Nephron progenitor cell (in vitro differentiated cells): ENCODE measurements at regions not wholly inside any gene's neighbourhood (a gene's known extent, or its start where the extent isn't known, plus 50 kb on each side); places are given as distances from the start of the nearest gene placed in this dataset.

Experiments used
- DNase-seq: peaks from one replicate; pipeline ENCODE4 v3.0.0; 2021
- H3K27ac Mint-ChIP-seq: 2 replicates; pipeline ENCODE4 v1.8.0; 2021; ENCODE audit warnings: mild to moderate bottlenecking, moderate library complexity, mixed read lengths
- H3K27me3 Mint-ChIP-seq: 2 replicates; pipeline ENCODE4 v1.8.0; 2021; ENCODE audit warnings: mild to moderate bottlenecking, low read depth, mixed read lengths; ENCODE audit not compliant: poor library complexity
- H3K36me3 Mint-ChIP-seq: 2 replicates; pipeline ENCODE4 v1.8.0; 2021; ENCODE audit warnings: low read depth, mixed read lengths
- H3K4me1 Mint-ChIP-seq: 2 replicates; pipeline ENCODE4 v1.8.0; 2021; ENCODE audit warnings: mixed read lengths
- H3K4me3 Mint-ChIP-seq: 2 replicates; pipeline ENCODE4 v1.8.0; 2021; ENCODE audit warnings: mild to moderate bottlenecking, moderate library complexity, mixed read lengths
- H3K9me3 Mint-ChIP-seq: 2 replicates; pipeline ENCODE4 v1.8.0; 2021; ENCODE audit warnings: mild to moderate bottlenecking, moderate library complexity, mixed read lengths
- TF ChIP-seq, protein P1 (sequence below): fragments of 200-600 bp; sonication (generic); IDR thresholded peaks from 2 replicates; pipeline ENCODE4 v1.5.0; 2021; ENCODE audit warnings: antibody characterized with exemption

DNA sequence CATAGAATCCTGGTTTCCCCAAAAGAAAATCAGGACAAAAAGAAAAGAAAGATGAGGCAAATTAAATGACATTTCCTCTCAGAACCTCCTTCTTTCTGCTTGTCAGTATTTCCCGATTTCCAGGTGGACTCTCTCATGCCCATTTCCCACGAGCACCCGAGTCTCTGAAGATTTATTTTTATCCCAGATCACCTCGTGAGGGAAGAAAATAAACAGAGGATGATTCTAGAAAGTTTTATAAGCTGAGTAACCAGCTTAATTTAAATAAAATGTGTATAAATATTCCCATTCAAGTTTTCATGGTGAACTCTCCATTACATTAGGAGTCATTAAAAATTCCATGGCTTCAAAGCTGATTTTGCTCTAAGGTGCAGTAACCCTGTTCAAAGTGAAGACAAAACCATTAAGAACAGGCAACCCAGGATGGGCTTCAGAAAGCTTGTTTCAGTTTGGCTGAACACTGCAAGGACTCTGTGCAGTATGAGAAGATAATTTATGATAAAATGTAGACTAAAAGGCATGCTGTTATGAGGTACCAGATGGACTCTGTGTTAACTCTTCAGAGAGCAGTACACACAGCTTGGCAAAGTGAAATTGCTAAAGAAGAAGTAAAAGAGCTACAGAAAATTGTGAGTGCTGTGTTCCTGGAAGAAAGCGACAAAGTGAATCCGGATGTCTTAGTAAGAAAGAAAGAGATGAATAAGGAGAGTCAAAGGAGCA is 521.3 kb upstream of the LRRN3 start:
- peaks cover 8% of the 10 kb centered on the region for H3K4me1 Mint-ChIP-seq
- no peak for DNase-seq
- no peaks in the 10 kb centered on the region for H3K27me3 Mint-ChIP-seq
- TF ChIP-seq, protein P1, sequence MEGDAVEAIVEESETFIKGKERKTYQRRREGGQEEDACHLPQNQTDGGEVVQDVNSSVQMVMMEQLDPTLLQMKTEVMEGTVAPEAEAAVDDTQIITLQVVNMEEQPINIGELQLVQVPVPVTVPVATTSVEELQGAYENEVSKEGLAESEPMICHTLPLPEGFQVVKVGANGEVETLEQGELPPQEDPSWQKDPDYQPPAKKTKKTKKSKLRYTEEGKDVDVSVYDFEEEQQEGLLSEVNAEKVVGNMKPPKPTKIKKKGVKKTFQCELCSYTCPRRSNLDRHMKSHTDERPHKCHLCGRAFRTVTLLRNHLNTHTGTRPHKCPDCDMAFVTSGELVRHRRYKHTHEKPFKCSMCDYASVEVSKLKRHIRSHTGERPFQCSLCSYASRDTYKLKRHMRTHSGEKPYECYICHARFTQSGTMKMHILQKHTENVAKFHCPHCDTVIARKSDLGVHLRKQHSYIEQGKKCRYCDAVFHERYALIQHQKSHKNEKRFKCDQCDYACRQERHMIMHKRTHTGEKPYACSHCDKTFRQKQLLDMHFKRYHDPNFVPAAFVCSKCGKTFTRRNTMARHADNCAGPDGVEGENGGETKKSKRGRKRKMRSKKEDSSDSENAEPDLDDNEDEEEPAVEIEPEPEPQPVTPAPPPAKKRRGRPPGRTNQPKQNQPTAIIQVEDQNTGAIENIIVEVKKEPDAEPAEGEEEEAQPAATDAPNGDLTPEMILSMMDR = no peak
- no peaks in the 10 kb centered on the region for H3K36me3 Mint-ChIP-seq
- H3K27ac Mint-ChIP-seq = no peak overlapping the region
- H3K4me3 Mint-ChIP-seq = no peak overlapping the region
- no peaks in the 10 kb centered on the region for H3K9me3 Mint-ChIP-seq

DNA sequence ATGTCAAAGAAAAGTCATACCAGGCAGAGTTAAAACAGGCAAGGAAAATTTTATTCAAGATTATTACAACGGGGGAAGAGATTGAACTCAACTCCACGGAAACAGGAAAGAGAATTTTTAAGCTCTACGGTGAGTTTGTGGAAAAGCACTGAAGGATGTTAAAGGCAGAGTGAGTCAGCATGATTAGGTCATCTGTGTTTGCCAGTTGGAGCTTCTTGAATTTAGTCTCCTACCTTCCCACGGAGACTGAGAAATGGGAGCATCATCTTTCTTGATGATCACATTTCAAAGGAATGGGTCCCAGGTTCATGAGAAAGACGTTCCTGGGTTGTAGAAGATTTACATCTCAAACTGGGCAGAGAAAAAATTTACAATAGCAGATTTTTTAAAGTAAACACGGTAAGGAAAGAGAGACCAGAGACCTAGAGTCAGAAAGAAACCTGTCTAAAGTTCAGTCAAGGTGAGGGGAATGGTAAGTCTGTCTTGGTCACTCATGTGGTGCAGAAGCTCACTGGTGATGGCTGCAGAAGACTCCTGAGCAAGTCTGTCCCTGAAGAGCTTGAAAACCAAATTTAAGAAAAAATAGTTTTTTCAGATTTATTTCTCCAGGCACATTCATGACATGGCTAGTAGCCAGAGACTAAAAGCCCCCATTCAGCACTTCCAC is 516.9 kb upstream of the LRRN3 start:
- no peaks in the 10 kb centered on the region for H3K36me3 Mint-ChIP-seq
- no peak overlapping the region for H3K27ac Mint-ChIP-seq
- no peaks in the 10 kb centered on the region for H3K27me3 Mint-ChIP-seq
- no peak for DNase-seq
- peaks cover 26% of the 10 kb centered on the region for H3K4me1 Mint-ChIP-seq
- H3K9me3 Mint-ChIP-seq = no peaks in the 10 kb centered on the region
- TF ChIP-seq, protein P1 = no peak
- H3K4me3 Mint-ChIP-seq = no peak overlapping the region

DNA sequence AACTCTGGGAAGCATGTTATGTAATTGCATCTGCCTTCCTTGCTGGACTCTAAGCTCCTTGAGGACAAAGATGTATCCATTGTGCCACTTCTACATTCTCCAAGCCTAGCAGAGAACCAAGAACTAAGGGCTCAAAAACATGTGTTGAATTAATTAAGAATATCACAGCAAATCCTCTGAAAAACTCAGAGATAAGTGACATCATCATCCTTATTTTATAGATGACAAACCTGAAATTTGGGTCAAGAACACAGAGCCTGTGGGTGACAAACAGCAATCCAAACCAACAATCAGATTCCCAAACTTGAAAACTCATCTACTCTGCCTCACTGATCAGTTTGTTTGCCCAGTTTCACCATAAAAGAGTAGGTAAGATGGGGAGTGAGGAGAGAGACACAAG is 503.6 kb upstream of the LRRN3 start:
- no peaks in the 10 kb centered on the region for H3K27me3 Mint-ChIP-seq
- no peaks in the 10 kb centered on the region for H3K36me3 Mint-ChIP-seq
- no peak for DNase-seq
- no peaks in the 10 kb centered on the region for H3K4me1 Mint-ChIP-seq
- no peak overlapping the region for H3K27ac Mint-ChIP-seq
- TF ChIP-seq, protein P1 = no peak
- H3K9me3 Mint-ChIP-seq = no peaks in the 10 kb centered on the region
- H3K4me3 Mint-ChIP-seq = no peak overlapping the region

DNA sequence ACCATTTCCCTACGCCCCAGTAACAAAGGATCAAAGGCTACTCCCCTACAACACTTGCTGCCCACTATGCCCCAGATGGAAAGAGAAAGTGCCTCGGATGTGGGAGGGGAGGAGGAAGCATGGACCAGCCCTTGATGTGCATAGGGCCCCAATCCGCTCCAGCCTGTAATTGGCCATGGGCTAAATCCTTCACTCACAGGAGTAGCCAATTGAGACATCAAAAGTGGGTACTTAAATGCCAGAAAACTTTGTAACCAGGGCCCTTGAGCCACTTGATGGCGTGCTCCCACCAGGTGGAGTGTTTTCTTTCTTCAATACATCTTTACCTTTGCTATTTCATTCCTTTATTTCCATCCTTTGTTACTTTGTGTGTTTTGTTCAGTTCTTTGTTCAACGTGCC is 500.5 kb upstream of the LRRN3 start:
- no peak for DNase-seq
- Mint-ChIP-seq H3K9me3 (no peaks in the 10 kb centered on the region), H3K36me3 (no peaks in the 10 kb centered on the region), H3K4me3 (no peak overlapping the region), H3K4me1 (no peaks in the 10 kb centered on the region), H3K27ac (no peak overlapping the region), H3K27me3 (no peaks in the 10 kb centered on the region)
- TF ChIP-seq, protein P1 = no peak

DNA sequence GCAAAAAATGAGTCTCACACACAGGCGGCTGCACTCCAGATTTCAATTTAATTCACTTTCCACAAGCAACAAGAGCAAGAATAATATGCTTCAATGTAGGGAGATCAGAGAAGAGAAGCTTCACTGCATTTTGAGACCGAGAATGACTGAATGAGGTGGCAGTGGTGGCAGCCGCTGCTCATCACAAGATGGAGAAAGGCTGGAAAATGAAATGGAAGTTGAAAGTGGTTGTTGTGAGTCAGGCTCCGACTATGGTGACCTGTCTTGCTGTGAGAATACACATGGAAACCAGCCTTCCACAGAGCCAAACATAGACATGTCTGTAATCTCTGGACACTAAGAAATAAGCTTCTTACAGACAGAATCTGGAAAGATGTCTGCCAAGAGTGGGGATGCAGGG is 499.6 kb upstream of the LRRN3 start:
- Mint-ChIP-seq H3K9me3 (no peaks in the 10 kb centered on the region), H3K4me3 (no peak overlapping the region), H3K4me1 (no peaks in the 10 kb centered on the region), H3K36me3 (no peaks in the 10 kb centered on the region), H3K27me3 (no peaks in the 10 kb centered on the region), H3K27ac (no peak overlapping the region)
- no peak for DNase-seq
- TF ChIP-seq, protein P1 = no peak

DNA sequence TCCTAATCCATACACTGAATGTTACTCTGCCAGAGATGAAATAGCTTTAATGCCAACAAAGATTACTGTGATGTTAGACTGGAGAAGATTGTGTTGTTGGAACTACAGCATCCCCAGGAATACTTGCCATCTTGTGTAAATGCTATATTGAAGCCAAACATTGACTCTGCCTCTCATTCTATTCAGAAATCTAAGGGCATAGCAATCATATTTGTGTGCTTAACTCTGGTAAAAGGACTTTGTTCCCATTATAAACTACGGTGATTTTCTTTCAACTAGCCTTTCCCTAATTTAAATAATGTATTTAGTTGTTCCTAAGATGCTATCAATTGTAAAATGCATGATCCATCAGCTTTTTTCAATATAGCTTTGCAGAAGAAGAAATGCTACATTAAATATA is 498.4 kb upstream of the LRRN3 start:
- Mint-ChIP-seq H3K4me1 (no peaks in the 10 kb centered on the region), H3K27me3 (no peaks in the 10 kb centered on the region), H3K4me3 (no peak overlapping the region), H3K36me3 (no peaks in the 10 kb centered on the region), H3K27ac (no peak overlapping the region), H3K9me3 (no peaks in the 10 kb centered on the region)
- DNase-seq = no peak
- TF ChIP-seq, protein P1 = no peak
